K562 (cell line): ENCODE measurements at regions not wholly inside any gene's neighbourhood (a gene's known extent, or its start where the extent isn't known, plus 50 kb on each side); places are given as distances from the start of the nearest gene placed in this dataset.

Experiments used
- ATF2 ChIP-seq: sonication (generic); formaldehyde crosslinking; IDR thresholded peaks from 2 replicates; pipeline ENCODE4 v1.8.1; 2022; ENCODE audit warnings: missing genetic modification reagents
- EGR1 ChIP-seq: fragments of 450-650 bp; conservative IDR thresholded peaks from 2 replicates; pipeline ENCODE4 v1.6.1; 2017; ENCODE audit warnings: mild to moderate bottlenecking
- ESRRA ChIP-seq: fragments of 450-650 bp; IDR thresholded peaks from 2 replicates; pipeline ENCODE4 v1.6.1; 2014; ENCODE audit warnings: low read depth, mild to moderate bottlenecking, moderate library complexity, borderline replicate concordance
- EZH2 ChIP-seq: IDR thresholded peaks from 2 replicates; pipeline ENCODE4 v1.6.1; 2012; ENCODE audit warnings: low read depth, mild to moderate bottlenecking, inconsistent platforms, low read length, borderline replicate concordance
- KDM1A ChIP-seq, 2 experiments: fragments of 450-650 bp; IDR thresholded peaks; 2 replicates each; pipeline ENCODE4 v1.6.1; 2016; ENCODE audit warnings: mild to moderate bottlenecking in 2 of 2
- MXI1 ChIP-seq: IDR thresholded peaks from 2 replicates; pipeline ENCODE4 v1.6.1; 2011; ENCODE audit warnings: low read depth, mild to moderate bottlenecking, improper control_type of control experiment, low read length
- POLR2A ChIP-seq: fragments of 450-650 bp; conservative IDR thresholded peaks from 2 replicates; pipeline ENCODE4 v1.6.1; 2016
- REST ChIP-seq, 2 experiments: fragments of 450-650 bp; formaldehyde crosslinking in 1 of 2; IDR thresholded peaks; 2 replicates each; pipeline versions ENCODE4 v1.4.0 to v1.6.1; 2014 to 2020; ENCODE audit warnings: mild to moderate bottlenecking in 2 of 2, borderline replicate concordance in 1 of 2, low read depth in 1 of 2

- TF ChIP-seq EZH2 (no peak), MXI1 (no peak), ESRRA (no peak), REST (IDR thresholded peaks at IDR 0.05; ENCODE audit: borderline replicate concordance) (no peak), REST (CRISPR knock-in tag; IDR thresholded peaks at IDR 0.05; ENCODE audit: low read depth) (no peak), KDM1A (IDR thresholded peaks at IDR 0.05) (no peak), POLR2A (no peak), EGR1 (no peak), ATF2 (CRISPR knock-in tag) (no peak)
Observed at GRCh38 chr16:64434526-64435069, 687.3 kb downstream of the CDH11 start.
